ENCODE measurements at regions not wholly inside any gene's neighbourhood (a gene's known extent, or its start where the extent isn't known, plus 50 kb on each side); places are given as distances from the start of the nearest gene placed in this dataset.

DNA sequence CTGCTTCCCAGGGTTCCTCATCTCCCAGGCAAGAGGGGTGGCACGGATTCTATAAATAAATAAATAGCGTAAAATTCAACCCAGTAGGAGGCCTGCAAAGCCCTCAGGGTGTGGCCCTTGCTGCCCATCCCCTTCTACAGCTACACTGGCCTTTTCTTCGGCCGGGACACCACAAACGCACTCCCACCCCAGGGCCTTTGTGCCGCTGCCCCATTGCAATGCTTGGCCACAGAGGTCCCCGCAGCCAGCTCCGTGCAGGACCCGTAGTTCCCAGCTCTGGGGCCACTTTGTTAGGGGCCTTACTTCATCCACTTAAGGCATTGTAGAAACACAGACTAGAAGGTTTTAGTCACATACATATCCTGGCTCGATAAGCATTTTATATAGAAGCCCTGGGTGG lies 151.2 kb downstream of the ERMARD start:
- H3K9me3 ChIP-seq, result no peaks in the 10 kb centered on the region
- DNase-seq, result no peak

DNA sequence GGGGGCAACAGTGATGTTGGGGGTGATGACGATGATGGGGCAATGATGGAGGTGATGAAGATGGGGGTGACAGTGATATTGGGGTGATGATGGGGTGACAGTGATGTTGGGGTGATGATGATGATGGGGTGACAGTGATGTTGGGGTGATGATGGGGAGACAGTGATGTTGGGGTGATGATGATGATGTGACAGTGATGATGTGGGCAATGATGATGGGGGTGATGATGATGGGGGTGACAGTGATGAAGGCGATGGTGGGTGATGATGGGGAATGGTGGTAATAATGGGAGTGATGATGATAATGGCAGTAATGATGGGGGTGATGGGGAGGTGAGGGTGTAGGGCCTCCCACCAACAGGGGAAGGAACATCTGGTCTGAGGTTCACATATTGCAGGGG lies 150.6 kb downstream of the ERMARD start:
- Histone ChIP-seq H3K9me3 (no peaks in the 10 kb centered on the region), H3K4me3 (no peak overlapping the region)
- DNase-seq, result no peak

More for the DNA sequence above, 151.2 kb downstream of the ERMARD start:
- Histone ChIP-seq H3K27me3 (no peaks in the 10 kb centered on the region), H3K4me3 (no peak overlapping the region), H3K36me3 (no peaks in the 10 kb centered on the region)

DNA sequence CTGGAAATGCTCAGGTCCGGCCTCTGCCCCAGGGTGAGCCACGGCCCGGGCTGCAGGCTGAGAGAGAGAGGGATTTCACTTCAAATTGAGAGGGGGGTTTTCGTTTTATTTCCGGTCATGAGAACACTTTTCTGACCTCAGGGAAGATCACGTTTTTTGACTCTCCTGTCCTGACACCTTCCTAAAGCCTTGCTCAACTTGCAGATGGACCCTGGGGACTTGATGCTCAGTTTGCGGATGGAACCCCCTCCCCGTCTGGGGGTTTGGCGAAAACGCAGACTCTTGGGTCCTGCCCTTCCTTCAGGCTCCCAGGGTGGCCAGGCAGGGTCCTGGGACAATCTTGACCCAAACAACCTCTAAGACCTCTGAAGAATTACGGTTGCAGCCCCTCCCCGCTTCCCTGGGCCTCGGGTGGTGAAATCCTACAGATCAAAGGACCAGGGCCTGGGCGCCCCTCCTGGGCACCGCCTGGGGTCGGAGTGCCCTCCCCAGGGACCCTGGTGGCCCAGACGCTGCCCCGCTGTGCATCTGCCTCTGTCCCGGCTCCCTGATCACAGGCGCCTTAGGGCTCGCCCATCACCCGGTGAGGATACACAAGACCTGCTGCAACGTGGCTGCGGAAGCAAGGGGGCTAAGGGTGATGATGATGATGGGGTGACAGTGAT lies 148.2 kb downstream of the ERMARD start:
- H3K27me3 ChIP-seq, result no peaks in the 10 kb centered on the region
- DNase-seq, result no peak
- no peaks in the 10 kb centered on the region for H3K9me3 ChIP-seq
- H3K36me3 ChIP-seq, result no peaks in the 10 kb centered on the region
- H3K4me3 ChIP-seq, result no peak overlapping the region

More for the DNA sequence above, 150.6 kb downstream of the ERMARD start:
- Histone ChIP-seq H3K36me3 (no peaks in the 10 kb centered on the region), H3K27me3 (no peaks in the 10 kb centered on the region)

DNA sequence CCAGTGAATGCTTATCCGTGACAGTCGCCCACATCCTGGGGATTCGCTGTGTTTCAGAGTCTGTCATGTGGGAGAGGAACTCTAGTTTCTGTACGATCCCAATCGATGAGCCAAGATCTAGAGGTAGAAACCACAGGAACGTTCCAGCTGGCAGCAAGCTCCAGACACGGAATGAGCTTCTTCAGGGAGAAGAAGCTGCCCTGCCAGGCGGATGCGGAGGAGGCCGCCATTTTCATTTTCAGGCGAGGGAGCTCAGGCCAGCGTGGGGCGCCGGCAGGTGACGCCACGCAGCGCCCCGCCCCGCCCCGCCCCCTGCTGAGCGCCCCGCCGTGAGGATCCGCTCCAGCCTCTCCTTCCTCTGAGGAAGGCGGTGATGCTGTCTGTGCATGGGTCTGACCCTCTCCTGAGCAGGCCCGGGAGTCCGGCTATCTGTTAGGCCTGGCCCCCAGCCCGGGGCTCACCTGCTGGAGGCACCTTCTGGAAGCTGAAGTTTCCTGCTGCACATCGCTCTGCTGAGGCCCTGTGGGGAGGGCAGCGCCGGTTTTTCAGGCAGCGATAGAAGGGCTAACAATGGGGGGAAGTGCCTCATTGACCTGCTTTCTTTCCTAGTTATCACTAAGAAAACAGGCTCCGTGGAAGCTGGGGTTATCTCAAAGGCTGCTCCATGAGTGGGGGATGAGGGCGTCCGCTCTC lies 147.5 kb downstream of the ERMARD start:
- no peak overlapping the region for H3K4me3 ChIP-seq
- no peaks in the 10 kb centered on the region for H3K36me3 ChIP-seq
- H3K9me3 ChIP-seq, result no peaks in the 10 kb centered on the region
- H3K27me3 ChIP-seq, result no peaks in the 10 kb centered on the region
- DNase-seq, result no peak

DNA sequence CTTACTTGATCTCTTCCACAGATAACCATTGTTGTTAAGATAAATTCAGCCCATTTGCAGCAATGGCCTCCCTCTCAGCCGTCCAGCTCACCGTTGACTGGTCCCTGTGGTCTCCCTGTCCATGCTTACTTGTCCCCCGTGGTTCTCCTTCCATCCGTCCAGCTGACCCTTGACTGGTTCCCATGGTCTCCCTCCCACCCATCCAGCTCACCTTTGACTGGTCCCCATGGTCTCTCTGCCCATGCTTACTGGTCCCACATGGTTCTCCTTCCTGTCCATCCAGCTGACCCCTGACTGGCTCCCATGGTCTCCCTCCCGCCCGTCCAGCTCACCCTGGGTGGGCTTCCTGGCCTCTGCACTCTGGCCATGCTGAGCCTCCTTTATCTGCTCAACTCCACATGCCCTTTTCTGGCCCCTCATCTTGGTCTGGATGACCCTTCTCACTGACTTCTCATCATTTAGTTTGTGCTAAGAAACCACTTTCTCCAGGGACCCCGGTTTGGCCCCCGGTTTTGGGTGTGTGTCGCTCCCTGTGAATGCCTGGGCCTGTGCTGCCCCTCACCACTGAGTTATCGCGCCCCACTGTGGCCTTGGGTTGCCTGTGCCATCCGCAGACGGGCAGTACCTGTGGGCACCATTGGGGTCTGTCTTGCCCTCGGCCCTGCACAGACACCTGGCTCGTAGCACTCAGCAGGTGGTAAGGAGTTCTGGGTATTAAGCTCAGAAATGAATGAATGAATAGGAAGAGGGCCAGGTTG lies 146.4 kb downstream of the ERMARD start:
- no peak for DNase-seq
- H3K9me3 ChIP-seq, result no peaks in the 10 kb centered on the region
- H3K4me3 ChIP-seq, result no peak overlapping the region
- no peaks in the 10 kb centered on the region for H3K27me3 ChIP-seq
- no peaks in the 10 kb centered on the region for H3K36me3 ChIP-seq

DNA sequence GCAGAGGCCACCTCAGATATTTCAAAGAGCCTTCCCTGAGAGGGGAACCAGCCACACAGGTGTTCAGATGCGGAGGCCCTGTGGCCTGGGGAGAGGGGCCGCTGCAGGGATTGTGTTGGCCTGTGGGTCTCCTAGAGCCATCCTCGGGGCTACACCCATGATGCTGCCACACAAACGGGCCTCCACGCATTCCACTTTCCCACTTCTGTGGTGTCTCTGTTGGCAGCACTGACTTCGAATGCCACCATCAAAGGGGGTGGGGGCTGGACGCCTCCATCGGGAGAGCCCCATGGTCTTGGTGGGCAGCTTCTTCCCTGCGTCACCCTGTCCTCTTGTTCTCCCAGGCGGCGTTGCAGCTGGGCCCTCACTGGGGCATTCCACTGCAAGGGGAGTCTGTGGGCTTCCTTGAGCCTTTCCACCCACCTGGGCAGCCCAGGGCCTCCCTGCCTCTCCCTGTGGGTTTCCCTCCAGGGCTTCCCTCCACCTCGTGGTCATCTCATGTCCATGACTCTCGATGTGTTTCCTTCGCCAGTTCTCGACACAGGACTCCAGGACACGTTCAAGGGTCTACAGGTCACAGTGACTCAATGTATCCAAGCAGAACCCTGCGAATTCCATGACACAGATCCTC lies 145.5 kb downstream of the ERMARD start:
- no peaks in the 10 kb centered on the region for H3K36me3 ChIP-seq
- no peaks in the 10 kb centered on the region for H3K9me3 ChIP-seq
- H3K27me3 ChIP-seq, result no peaks in the 10 kb centered on the region
- H3K4me3 ChIP-seq, result no peak overlapping the region
- no peak for DNase-seq

DNA sequence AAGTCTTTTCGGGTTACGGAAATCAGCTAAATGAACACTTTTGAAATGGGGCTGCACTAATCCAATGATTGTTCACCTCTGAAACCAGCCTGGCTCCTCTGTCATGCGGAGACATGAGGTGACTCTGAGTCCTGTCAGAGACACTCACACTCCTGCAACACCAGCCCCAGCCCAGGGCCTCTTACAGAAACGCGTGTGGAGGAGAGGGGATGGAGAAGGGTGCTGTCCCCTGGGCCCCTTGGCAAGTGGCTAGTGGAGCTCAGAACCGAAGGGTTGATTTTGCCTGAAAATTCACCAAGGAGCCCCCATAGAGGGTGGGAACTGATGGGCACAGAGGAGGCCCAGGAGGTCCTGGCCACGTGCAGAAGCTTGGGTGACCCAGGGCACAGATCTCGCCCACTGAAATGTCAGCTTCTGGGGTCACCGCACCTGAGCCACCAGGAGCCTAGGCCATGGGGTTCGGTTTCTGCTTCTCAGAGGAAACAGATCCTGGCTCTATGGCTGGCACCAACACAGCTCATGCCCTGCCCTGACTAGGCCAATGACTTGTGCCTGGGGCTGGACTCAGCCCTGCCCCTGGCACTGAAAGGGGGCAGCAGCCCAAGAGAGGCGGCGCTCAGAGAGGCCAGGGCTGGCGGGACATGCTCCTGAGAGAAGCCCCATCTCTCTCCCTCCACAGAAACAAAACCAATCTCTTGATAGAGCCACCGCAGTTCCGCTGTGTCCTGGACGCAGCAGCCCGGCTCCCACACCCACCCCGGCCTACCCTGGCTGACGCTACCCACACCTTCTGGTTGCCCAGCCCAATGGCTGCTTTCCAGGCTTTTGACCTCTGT lies 144.7 kb downstream of the ERMARD start:
- H3K9me3 ChIP-seq, result no peaks in the 10 kb centered on the region
- no peak for DNase-seq
- no peaks in the 10 kb centered on the region for H3K36me3 ChIP-seq

DNA sequence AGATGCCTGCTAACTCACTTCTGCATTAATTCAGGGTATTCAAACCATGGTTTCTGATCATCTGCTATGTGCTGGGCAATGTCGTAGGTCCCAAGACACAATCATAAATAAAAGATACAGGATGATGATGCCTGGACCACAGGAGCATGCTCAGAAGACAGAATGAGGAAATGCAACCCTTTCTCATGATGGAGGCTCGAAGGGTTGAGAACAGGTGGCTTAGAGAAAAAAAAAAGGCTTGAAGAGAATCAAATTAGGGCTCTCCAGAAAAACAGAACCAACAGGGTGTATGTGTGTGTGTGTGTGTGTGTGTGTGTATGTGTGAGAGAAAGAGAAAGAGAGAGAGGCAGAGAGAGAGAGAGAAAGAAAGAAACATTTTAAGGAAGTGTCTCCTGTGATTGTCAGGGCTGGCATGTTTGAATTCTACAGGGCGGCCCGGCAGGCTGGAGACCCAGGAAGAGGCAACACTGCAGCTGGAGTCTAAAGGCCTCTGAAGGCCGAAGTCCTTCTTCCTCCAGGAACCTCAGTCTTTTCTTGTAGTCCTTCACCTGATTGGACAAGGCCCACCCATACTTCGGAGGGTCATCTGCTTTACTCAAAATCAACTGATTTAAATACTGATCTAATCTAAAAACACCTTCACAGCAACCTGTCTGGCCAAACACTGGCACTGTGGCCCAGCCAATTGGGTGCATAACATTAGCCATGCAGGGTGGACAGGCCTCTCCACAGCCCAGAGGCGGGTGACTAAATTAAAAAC lies 143.8 kb downstream of the ERMARD start:
- H3K4me3 ChIP-seq, result no peak overlapping the region
- no peaks in the 10 kb centered on the region for H3K27me3 ChIP-seq
- DNase-seq, result no peak
- no peaks in the 10 kb centered on the region for H3K36me3 ChIP-seq
- no peaks in the 10 kb centered on the region for H3K9me3 ChIP-seq

More for the DNA sequence above, 144.7 kb downstream of the ERMARD start:
- H3K27me3 ChIP-seq, result no peaks in the 10 kb centered on the region
- no peak overlapping the region for H3K4me3 ChIP-seq

DNA sequence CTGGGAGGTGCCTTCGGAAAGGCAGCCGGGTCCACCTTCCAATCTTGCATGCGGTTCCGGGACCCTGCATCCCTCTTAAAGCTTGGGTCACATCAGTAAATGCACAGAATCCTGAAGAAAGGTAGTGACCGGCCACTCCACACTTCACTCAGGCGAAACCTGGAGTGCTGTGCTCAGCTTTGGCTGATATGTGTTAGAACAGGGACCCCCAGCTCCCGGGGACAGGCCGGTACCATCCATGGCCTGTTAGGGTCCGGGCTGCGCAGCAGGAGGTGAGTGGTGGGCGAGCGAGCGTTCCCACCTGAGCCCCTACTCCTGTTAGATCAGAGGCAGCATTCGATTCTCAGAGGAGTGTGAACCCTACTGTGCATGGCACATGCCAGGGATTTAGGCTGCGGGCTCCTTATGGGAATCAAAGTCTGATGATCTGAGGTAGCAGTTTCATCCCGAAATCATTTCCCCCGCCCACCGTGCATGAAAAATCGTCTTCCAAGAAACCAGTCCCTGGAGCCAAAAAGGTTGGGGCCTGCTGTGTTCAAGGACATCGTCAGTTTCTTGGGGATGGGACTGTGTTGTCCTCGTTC lies 143.0 kb downstream of the ERMARD start:
- Histone ChIP-seq H3K36me3 (no peaks in the 10 kb centered on the region), H3K4me3 (no peak overlapping the region), H3K27me3 (no peaks in the 10 kb centered on the region), H3K9me3 (no peaks in the 10 kb centered on the region)
- no peak for DNase-seq

DNA sequence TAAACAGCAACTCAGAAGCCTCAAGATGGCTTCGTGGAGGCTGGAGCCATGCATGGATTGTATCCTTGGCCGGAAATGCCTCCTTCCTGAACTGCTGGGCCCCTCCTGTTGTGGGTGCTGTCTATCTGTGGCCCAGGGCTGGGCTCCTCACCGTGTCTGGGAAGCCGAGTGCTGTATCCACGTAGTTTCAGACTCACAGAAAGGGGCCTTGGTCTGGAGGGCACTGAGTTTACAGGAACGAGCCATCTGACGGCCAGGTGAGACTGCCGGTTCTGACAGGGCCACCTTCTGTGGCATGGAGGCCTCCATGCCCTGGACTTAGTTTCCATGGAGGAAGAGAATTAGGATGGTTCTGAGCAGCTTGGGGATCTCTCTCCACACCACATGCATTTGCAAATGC lies 142.2 kb downstream of the ERMARD start:
- DNase-seq, result no peak
- no peaks in the 10 kb centered on the region for H3K36me3 ChIP-seq
- H3K4me3 ChIP-seq, result no peak overlapping the region
- no peaks in the 10 kb centered on the region for H3K9me3 ChIP-seq
- no peaks in the 10 kb centered on the region for H3K27me3 ChIP-seq

DNA sequence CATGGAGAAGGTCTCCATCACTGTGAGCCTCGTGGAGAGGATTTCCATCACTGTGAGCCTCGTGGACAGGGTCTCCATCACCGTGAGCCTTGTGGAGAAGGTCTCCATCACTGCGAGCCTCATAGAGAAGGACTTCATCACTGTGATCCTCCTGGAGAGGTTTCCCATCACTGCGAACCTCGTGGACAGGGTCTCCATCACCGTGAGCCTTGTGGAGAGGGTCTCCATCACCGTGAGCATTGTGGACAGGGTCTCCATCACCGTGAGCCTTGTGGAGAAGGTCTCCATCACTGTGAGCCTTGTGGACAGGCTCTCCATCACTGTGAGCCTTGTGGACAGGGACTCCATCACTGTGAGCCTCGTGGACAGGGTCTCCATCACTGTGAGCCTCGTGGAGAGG lies 140.4 kb downstream of the ERMARD start:
- Histone ChIP-seq H3K4me3 (no peak overlapping the region), H3K9me3 (no peaks in the 10 kb centered on the region), H3K27me3 (no peaks in the 10 kb centered on the region), H3K36me3 (no peaks in the 10 kb centered on the region)
- no peak for DNase-seq

DNA sequence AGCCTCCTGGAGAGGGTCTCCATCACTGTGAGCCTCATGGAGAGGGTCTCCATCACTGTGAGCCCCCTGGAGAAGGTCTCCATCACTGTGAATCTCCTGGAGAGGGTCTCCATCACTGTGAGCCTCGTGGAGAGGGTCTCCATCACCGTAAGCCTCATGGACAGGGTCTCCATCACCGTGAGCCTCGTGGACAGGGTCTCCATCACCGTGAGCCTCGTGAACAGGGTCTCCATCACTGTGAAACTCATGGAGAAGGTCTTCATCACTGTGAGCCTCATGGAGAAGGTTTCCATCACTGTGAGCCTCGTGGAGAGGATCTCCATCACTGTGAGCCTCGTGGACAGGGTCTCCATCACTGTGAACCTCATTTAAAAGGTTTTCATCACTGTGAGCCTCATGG lies 140.0 kb downstream of the ERMARD start:
- no peaks in the 10 kb centered on the region for H3K27me3 ChIP-seq
- DNase-seq, result no peak
- H3K9me3 ChIP-seq, result no peaks in the 10 kb centered on the region
- H3K4me3 ChIP-seq, result no peak overlapping the region
- no peaks in the 10 kb centered on the region for H3K36me3 ChIP-seq

DNA sequence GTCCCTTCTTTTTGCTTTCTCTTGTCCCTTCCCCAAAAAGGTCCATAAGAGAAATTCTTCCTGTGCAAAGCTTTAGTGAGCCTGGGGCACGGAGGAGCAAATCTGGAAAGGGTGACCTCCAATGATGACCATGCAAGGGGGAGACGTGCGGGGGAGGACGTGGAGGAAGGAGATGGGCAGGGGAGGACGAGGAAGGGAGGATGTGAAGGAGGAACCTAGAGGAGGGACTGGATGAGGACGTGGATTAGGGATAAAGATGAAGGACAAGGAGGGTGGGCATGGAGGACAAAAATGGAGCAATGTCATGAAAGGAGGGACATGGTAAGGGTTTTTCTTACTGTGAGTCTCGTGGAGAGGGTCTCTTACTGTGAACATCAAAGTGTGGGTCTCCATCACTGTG lies 139.5 kb downstream of the ERMARD start:
- H3K4me3 ChIP-seq, result no peak overlapping the region
- DNase-seq, result no peak
- H3K27me3 ChIP-seq, result no peaks in the 10 kb centered on the region
- H3K36me3 ChIP-seq, result no peaks in the 10 kb centered on the region
- no peaks in the 10 kb centered on the region for H3K9me3 ChIP-seq

DNA sequence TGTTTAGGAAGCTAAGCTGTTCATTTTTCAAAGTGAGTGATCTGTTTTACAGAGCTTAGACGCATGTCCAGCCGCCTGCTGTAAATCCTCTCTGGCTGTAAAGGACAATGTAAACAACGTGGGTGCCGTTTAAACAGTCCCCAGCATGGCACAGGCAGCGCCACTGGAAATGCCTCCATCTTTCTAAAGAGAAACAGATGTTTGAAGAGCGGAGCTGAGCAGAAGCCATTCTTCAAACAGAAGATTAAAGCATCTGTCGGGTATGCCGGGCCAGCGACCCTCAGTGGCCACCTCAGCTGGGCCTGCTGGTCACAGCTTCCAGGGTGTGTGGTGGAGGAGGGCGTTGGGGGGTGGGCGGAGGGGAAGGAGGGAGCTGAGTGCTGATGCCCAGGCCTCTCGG lies 138.6 kb downstream of the ERMARD start:
- DNase-seq, result no peak
- Histone ChIP-seq H3K9me3 (no peaks in the 10 kb centered on the region), H3K27me3 (no peaks in the 10 kb centered on the region), H3K4me3 (no peak overlapping the region), H3K36me3 (no peaks in the 10 kb centered on the region)

DNA sequence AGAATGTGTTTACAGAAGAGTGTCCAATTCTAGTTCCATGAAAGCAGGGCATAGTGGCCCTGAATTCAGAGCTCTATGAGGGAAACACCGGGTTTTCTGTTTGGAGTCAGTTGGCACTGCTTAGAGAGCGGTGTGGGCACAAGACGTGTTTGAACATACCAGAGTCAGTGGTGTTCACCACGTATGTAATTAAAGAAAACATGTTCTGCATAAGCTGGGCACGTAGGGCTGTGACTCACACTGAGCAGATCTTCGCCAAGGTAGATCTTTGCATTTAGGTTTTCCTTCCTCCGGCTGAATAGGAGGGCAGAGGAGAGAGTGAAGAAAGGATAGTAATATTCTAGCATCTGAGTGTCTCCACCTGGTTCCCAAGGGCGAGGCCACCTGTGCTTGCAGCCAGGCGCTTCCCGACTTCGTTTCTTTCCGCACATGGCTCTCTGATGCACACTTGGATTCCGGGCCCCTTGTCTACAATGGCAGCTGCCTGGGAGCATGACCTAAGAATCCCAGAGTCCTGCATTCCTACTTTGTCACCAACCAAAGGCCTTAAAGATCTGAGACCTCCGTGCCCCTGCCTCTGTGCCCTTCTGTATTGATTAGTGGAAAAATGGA lies 136.2 kb downstream of the ERMARD start:
- Histone ChIP-seq H3K4me3 (no peak overlapping the region), H3K36me3 (no peaks in the 10 kb centered on the region), H3K9me3 (no peaks in the 10 kb centered on the region), H3K27me3 (no peaks in the 10 kb centered on the region)
- DNase-seq, result peak; percentile 42
